Right lobe of liver (tissue), 4 donors: ENCODE measurements at regions not wholly inside any gene's neighbourhood (a gene's known extent, or its start where the extent isn't known, plus 50 kb on each side); places are given as distances from the start of the nearest gene placed in this dataset.

Source experiments
- POLR2A ChIP-seq: fragments of 450-650 bp; IDR thresholded peaks from one replicate; pipeline ENCODE4 v1.6.1; 2017; ENCODE audit warnings: antibody characterized with exemption, mild to moderate bottlenecking
- TF ChIP-seq, protein P1 (sequence below), 4 donors: fragments of 200-600 bp in 3 of 4; fragments of 450-650 bp in 1 of 4; IDR thresholded peaks; one replicate each; pipeline versions ENCODE4 v1.5.1 to v1.8.0; 2016 to 2022; ENCODE audit warnings: antibody characterized with exemption in 4 of 4, mild to moderate bottlenecking in 2 of 4
- donor health status: DM: no; HTN: no; CAD: no.
- donor health status: DM: no; HTN: no; CAD: no.
- donor health status: DM: no; HTN: yes; CAD: no.

DNA sequence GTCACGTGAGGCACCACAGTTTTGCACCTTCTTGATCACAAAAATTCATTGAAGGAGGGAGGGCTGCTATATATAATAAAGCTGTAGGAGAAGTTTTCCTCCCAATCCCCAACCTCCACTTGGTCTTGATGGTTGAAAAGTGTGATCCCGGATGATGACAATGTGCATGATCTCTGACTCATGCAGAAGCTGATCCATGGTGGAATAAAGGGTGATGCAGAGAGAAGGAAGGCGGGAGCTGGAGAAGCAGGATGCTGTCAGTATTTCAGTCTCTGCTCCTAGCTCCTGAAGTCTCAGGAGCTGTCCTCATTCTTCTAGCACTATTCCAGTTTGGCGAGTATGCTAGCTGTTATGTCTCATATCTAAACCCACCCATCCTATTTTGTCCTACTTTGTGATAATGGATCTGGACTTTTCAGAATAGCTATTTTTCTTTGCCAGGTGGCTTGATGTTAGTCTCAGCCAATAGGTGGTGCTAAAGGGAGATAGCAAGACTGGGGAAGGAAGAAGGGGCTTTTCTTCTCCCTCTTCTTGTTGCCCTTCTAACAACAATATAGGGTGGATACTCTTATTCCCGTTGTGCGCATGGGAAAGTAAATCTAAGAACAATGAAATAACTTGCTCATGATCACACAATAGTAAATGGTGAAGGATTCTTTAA is 65.6 kb upstream of the HTR2A start:
- TF ChIP-seq, protein P1, sequence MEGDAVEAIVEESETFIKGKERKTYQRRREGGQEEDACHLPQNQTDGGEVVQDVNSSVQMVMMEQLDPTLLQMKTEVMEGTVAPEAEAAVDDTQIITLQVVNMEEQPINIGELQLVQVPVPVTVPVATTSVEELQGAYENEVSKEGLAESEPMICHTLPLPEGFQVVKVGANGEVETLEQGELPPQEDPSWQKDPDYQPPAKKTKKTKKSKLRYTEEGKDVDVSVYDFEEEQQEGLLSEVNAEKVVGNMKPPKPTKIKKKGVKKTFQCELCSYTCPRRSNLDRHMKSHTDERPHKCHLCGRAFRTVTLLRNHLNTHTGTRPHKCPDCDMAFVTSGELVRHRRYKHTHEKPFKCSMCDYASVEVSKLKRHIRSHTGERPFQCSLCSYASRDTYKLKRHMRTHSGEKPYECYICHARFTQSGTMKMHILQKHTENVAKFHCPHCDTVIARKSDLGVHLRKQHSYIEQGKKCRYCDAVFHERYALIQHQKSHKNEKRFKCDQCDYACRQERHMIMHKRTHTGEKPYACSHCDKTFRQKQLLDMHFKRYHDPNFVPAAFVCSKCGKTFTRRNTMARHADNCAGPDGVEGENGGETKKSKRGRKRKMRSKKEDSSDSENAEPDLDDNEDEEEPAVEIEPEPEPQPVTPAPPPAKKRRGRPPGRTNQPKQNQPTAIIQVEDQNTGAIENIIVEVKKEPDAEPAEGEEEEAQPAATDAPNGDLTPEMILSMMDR (IDR thresholded peaks at IDR 0.05) = peak in 3 of 4 donors; percentile 18 to 36 (median 19)
- no peak for TF ChIP-seq POLR2A
